IMR-90 (cell line): ENCODE measurements at regions not wholly inside any gene's neighbourhood (a gene's known extent, or its start where the extent isn't known, plus 50 kb on each side); places are given as distances from the start of the nearest gene placed in this dataset.

Source experiments
- ATAC-seq: fragments of 200-7000 bp; cut with Tn5 transposase; 2 replicates; pipeline ENCODE4 v1.9.1; 2020; ENCODE audit warnings: low read depth, mild to moderate bottlenecking, moderate library complexity
- BruUV-seq: library from RNA; stranded (reverse); fragments of 400-500 nt; replicated peaks from 2 replicates; lab custom pipeline; 2021; lab: Mats Ljungman, UMichigan
- CTCF ChIA-PET: fragments of 300-600 bp; formaldehyde crosslinking; extraction: SDS; loops from one replicate; lab custom pipeline; 2021; ENCODE audit warnings: antibody characterized with exemption; lab: Yijun Ruan, JAX
- POLR2A ChIA-PET: fragments of 300-600 bp; sonication (Branson Sonifier 250); formaldehyde crosslinking; loops from one replicate; lab custom pipeline; 2022; ENCODE audit warnings: antibody characterized with exemption; ENCODE audit not compliant: unreplicated experiment; lab: Charles Lee
- DNase-seq: peaks from one replicate; pipeline ENCODE4 v3.0.0; 2013
- H2AFZ ChIP-seq: replicated peaks from 2 replicates; pipeline ENCODE3; 2013; ENCODE audit warnings: low read length, mild to moderate bottlenecking; ENCODE audit not compliant: poor library complexity
- H2AK5ac ChIP-seq: 2 replicates; pipeline ENCODE4 v1.6.1; 2013; ENCODE audit warnings: low read depth, low read length, inconsistent platforms
- H2AK9ac ChIP-seq: replicated peaks from 2 replicates; pipeline ENCODE3; 2013; ENCODE audit warnings: mild to moderate bottlenecking, low read depth, low read length, moderate library complexity; ENCODE audit not compliant: poor library complexity
- H2BK120ac ChIP-seq: 2 replicates; pipeline ENCODE4 v1.6.1; 2013; ENCODE audit warnings: low read depth, low read length, inconsistent platforms
- H2BK15ac ChIP-seq: 3 replicates; pipeline ENCODE4 v1.6.1; 2013; ENCODE audit warnings: low read depth, low read length, inconsistent platforms
- H2BK20ac ChIP-seq: 2 replicates; pipeline ENCODE4 v1.6.1; 2013; ENCODE audit warnings: low read depth, mild to moderate bottlenecking, inconsistent platforms, low read length, moderate library complexity
- H2BK5ac ChIP-seq: 2 replicates; pipeline ENCODE4 v1.6.1; 2013; ENCODE audit warnings: mild to moderate bottlenecking, low read depth, low read length, inconsistent platforms; ENCODE audit not compliant: poor library complexity, severe bottlenecking
- H3K14ac ChIP-seq: replicated peaks from 2 replicates; pipeline ENCODE4 v1.6.1; 2013; ENCODE audit warnings: low read depth, low read length, inconsistent platforms
- H3K18ac ChIP-seq: 2 replicates; pipeline ENCODE4 v1.6.1; 2013; ENCODE audit warnings: low read depth, low read length, control low read depth
- H3K23ac ChIP-seq: 2 replicates; pipeline ENCODE4 v1.6.1; 2013; ENCODE audit warnings: low read depth, low read length, inconsistent platforms
- H3K27ac ChIP-seq: 2 replicates; pipeline ENCODE4 v1.5.1; 2013; ENCODE audit warnings: mild to moderate bottlenecking, control low read depth, low read length; ENCODE audit not compliant: insufficient read depth
- H3K27me3 ChIP-seq: 2 replicates; pipeline ENCODE4 v1.6.1; 2013; ENCODE audit warnings: low read length; ENCODE audit not compliant: control insufficient read depth, insufficient read depth
- H3K36me3 ChIP-seq: 2 replicates; pipeline ENCODE4 v1.6.1; 2013; ENCODE audit warnings: low read length, mixed read lengths; ENCODE audit not compliant: control insufficient read depth, insufficient read depth
- H3K4ac ChIP-seq: 2 replicates; pipeline ENCODE4 v1.6.1; 2013; ENCODE audit warnings: low read depth, low read length, inconsistent platforms
- H3K4me1 ChIP-seq: 2 replicates; pipeline ENCODE4 v1.6.1; 2013; ENCODE audit warnings: low read length, mixed read lengths; ENCODE audit not compliant: control insufficient read depth, insufficient read depth
- H3K4me2 ChIP-seq: 2 replicates; pipeline ENCODE4 v1.6.1; 2013; ENCODE audit warnings: low read depth, mild to moderate bottlenecking, control low read depth, low read length, moderate library complexity
- H3K4me3 ChIP-seq: 2 replicates; pipeline ENCODE4 v1.5.1; 2013; ENCODE audit warnings: low read depth, mild to moderate bottlenecking, control low read depth, low read length, moderate library complexity; ENCODE audit not compliant: insufficient read depth
- H3K56ac ChIP-seq: 2 replicates; pipeline ENCODE4 v1.6.1; 2013; ENCODE audit warnings: low read length, inconsistent platforms; ENCODE audit not compliant: insufficient read depth; ENCODE audit errors: extremely low read depth
- H3K79me1 ChIP-seq, 2 experiments: 2 replicates each; pipeline ENCODE4 v1.6.1; 2013; ENCODE audit warnings: low read length in 2 of 2, inconsistent platforms in 1 of 2, low read depth in 1 of 2
- H3K9ac ChIP-seq: 2 replicates; pipeline ENCODE4 v1.6.1; 2013; ENCODE audit warnings: low read depth, low read length, control low read depth
- H3K9me1 ChIP-seq: 2 replicates; pipeline ENCODE4 v1.6.1; 2013; ENCODE audit warnings: low read length, inconsistent platforms; ENCODE audit not compliant: insufficient read depth
- H3K9me3 ChIP-seq: 2 replicates; pipeline ENCODE4 v1.6.1; 2013; ENCODE audit warnings: low read length; ENCODE audit not compliant: control insufficient read depth, insufficient read depth
- H4K20me1 ChIP-seq: 2 replicates; pipeline ENCODE4 v1.6.1; 2013; ENCODE audit warnings: low read length, inconsistent platforms; ENCODE audit not compliant: insufficient read depth
- H4K5ac ChIP-seq: 2 replicates; pipeline ENCODE4 v1.6.1; 2013; ENCODE audit warnings: mild to moderate bottlenecking, low read depth, low read length, control low read depth
- H4K8ac ChIP-seq, 2 experiments: 2 replicates each; pipeline ENCODE4 v1.6.1; 2013; ENCODE audit warnings: low read depth in 2 of 2, low read length in 2 of 2, control low read depth in 1 of 2, inconsistent platforms in 1 of 2
- H4K91ac ChIP-seq: 2 replicates; pipeline ENCODE4 v1.6.1; 2013; ENCODE audit warnings: low read depth, low read length, inconsistent platforms; ENCODE audit not compliant: insufficient read depth
- FOS ChIP-seq: fragments of 150-350 bp; IDR thresholded peaks from 2 replicates; pipeline ENCODE4 v1.6.1; 2016; ENCODE audit warnings: low read depth, low read length
- WGBS, 2 experiments: methylation state at CpG; one replicate each; pipeline versions ENCODE4 v1.1.5 to v1.1.7; 2013; ENCODE audit warnings: missing lambda C conversion rate in 2 of 2; ENCODE audit not compliant: insufficient read length in 1 of 2; ENCODE audit errors: extremely low coverage in 2 of 2; 5-methylcytosine and 5-hydroxymethylcytosine counted together
- dilution Hi-C: fragments of 300-500 bp; cut with HindIII; formaldehyde crosslinking; loops from one replicate; pipeline ENCODE4 v1.14.3; 2018; ENCODE audit warnings: low sequenced_read_pairs; ENCODE audit not compliant: unreplicated experiment
- in situ Hi-C: fragments of 300-500 bp; cut with MboI; formaldehyde crosslinking; loops from 3 replicates; pipeline ENCODE4 v1.14.3; 2019; ENCODE audit warnings: low sequenced_read_pairs, inconsistent platforms, mixed read lengths
- intact Hi-C: fragments of 100-400 bp; cut with micrococcal nuclease; formaldehyde crosslinking; loops from 2 replicates; pipeline ENCODE4 v1.10.0; 2022
- TF ChIP-seq, protein P1 (sequence below): fragments of 150-350 bp; IDR thresholded peaks from 2 replicates; pipeline ENCODE4 v1.6.1; 2016; ENCODE audit warnings: low read depth, mild to moderate bottlenecking, low read length, moderate library complexity, borderline replicate concordance

DNA sequence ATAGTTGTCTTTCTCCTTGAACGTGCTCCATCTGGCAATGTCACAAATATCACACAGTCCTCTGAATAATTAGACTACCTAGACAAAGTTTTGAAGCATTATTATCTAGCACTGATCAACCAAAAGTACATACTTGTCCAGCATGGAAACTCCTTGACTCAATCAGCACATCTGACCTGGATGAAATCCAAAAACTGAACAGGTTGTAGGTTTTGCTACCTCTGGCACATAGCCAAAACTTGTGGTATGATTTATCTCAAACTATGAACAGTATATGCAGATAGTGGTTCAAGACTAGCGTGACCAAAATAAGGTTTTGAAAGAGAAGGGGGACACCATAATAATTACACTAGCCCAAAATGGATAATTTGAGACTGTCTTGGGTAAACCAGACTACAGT is 158.1 kb downstream of the ARRDC3 start:
- no peak overlapping the region for H3K27ac ChIP-seq

More for the DNA sequence above, 158.1 kb downstream of the ARRDC3 start:
- no peak overlapping the region for H3K14ac ChIP-seq
- CTCF ChIA-PET: no interaction called here
- in situ Hi-C loops (loop anchor here (10.0 kb wide), 1 partner anchor 60 kb away; no protein-coding TSS in a partner anchor), intact Hi-C loops (loop anchor here (10.0 kb wide), 1 partner anchor 1370 kb away; no protein-coding TSS in a partner anchor), dilution Hi-C loops (no loop called here)
- no peak overlapping the region for H2BK15ac ChIP-seq
- no peak overlapping the region for H2AFZ ChIP-seq
- peak overlapping the region; percentile 64; the same call in 1 of the 2 replicates for H2AK5ac ChIP-seq
- no peak overlapping the region for H2BK5ac ChIP-seq
- TF ChIP-seq, protein P1, sequence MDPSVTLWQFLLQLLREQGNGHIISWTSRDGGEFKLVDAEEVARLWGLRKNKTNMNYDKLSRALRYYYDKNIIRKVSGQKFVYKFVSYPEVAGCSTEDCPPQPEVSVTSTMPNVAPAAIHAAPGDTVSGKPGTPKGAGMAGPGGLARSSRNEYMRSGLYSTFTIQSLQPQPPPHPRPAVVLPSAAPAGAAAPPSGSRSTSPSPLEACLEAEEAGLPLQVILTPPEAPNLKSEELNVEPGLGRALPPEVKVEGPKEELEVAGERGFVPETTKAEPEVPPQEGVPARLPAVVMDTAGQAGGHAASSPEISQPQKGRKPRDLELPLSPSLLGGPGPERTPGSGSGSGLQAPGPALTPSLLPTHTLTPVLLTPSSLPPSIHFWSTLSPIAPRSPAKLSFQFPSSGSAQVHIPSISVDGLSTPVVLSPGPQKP: no peak
- no peak for TF ChIP-seq FOS
- no peaks in the 10 kb centered on the region for H3K4me1 ChIP-seq
- no peaks in the 10 kb centered on the region; the same call in 1 of the 2 replicates for H3K9me3 ChIP-seq
- no peak overlapping the region for H4K91ac ChIP-seq
- DNase-seq (no peak), ATAC-seq (no peak)
- no peak overlapping the region for H3K4ac ChIP-seq
- H2BK120ac ChIP-seq: no peak overlapping the region
- no peaks in the 10 kb centered on the region for H3K27me3 ChIP-seq
- H2BK20ac ChIP-seq: peak overlapping the region; percentile 63
- H3K56ac ChIP-seq: no peak overlapping the region
- H3K79me1 ChIP-seq: no peaks in the 10 kb centered on the region
- no peak overlapping the region for H4K8ac ChIP-seq
- H4K5ac ChIP-seq: no peak overlapping the region; the same call in 1 of the 2 replicates
- H4K20me1 ChIP-seq: no peaks in the 10 kb centered on the region
- H2AK9ac ChIP-seq: no peak overlapping the region
- no peak overlapping the region for H3K23ac ChIP-seq
- H3K36me3 ChIP-seq: no peaks in the 10 kb centered on the region
- peak overlapping the region; percentile 64; the same call in 1 of the 2 replicates for H3K18ac ChIP-seq
- no peak overlapping the region for H3K4me3 ChIP-seq
- H3K4me2 ChIP-seq: no peak overlapping the region
- POLR2A ChIA-PET: no interaction called here
- WGBS, 2 experiments: no CpG with 5 or more reads among the region's 2 CpGs
- BruUV-seq: no TSS peak
- no peaks in the 10 kb centered on the region for H3K9me1 ChIP-seq
- no peak overlapping the region for H3K9ac ChIP-seq
